HG03457 (cell line): ENCODE measurements at regions not wholly inside any gene's neighbourhood (a gene's known extent, or its start where the extent isn't known, plus 50 kb on each side); places are given as distances from the start of the nearest gene placed in this dataset.

Experiments used
- ATAC-seq: cut with Tn5 transposase; IDR thresholded peaks from one replicate; pipeline ENCODE4 v1.9.1; 2021; ENCODE audit warnings: moderate number of reproducible peaks; ENCODE audit not compliant: unreplicated experiment

GRCh38 chr20:23232679-23233308, 117.8 kb upstream of the NXT1 start:
- ATAC-seq: no peak

GRCh38 chr20:23232219-23232581, 118.4 kb upstream of the NXT1 start:
- no peak for ATAC-seq

- no peak for ATAC-seq
Measured at GRCh38 chr20:23231561-23232218, 118.9 kb upstream of the NXT1 start.

GRCh38 chr20:23230766-23231385, 119.7 kb upstream of the NXT1 start:
- ATAC-seq: no peak

GRCh38 chr20:23229989-23230388, 120.6 kb upstream of the NXT1 start:
- no peak for ATAC-seq

GRCh38 chr20:23228912-23229311, 121.7 kb upstream of the NXT1 start:
- no peak for ATAC-seq

GRCh38 chr20:23227976-23228375, 122.6 kb upstream of the NXT1 start:
- no peak for ATAC-seq

GRCh38 chr20:23227274-23227673, 123.3 kb upstream of the NXT1 start:
- ATAC-seq: no peak

- no peak for ATAC-seq
Measured at GRCh38 chr20:23226612-23227265, 123.9 kb upstream of the NXT1 start.

GRCh38 chr20:23225407-23226060, 125.1 kb upstream of the NXT1 start:
- ATAC-seq: no peak

GRCh38 chr20:23224806-23225205, 125.8 kb upstream of the NXT1 start:
- no peak for ATAC-seq

GRCh38 chr20:23223908-23224580, 126.5 kb upstream of the NXT1 start:
- no peak for ATAC-seq

- ATAC-seq: no peak
Measured at GRCh38 chr20:23222531-23223200, 127.9 kb upstream of the NXT1 start.

- no peak for ATAC-seq
Measured at GRCh38 chr20:23217023-23217422, 130.9 kb upstream of the CD93 start.

GRCh38 chr20:23215344-23215995, 129.3 kb upstream of the CD93 start:
- no peak for ATAC-seq

- ATAC-seq: no peak
Measured at GRCh38 chr20:23214903-23215302, 128.8 kb upstream of the CD93 start.

GRCh38 chr20:23212464-23212995, 126.4 kb upstream of the CD93 start:
- no peak for ATAC-seq

- ATAC-seq: no peak
Measured at GRCh38 chr20:23212011-23212410, 125.9 kb upstream of the CD93 start.

- ATAC-seq: no peak
Measured at GRCh38 chr20:23211164-23211563, 125.0 kb upstream of the CD93 start.
